ENCODE measurements at regions not wholly inside any gene's neighbourhood (a gene's known extent, or its start where the extent isn't known, plus 50 kb on each side); places are given as distances from the start of the nearest gene placed in this dataset.

- TF ChIP-seq CTCF (IDR thresholded peaks at IDR 0.05) (no peak), POLR2A (IDR thresholded peaks at IDR 0.05) (no peak)
Observed at GRCh38 chr14:65800694-65801093, 388.2 kb downstream of the FUT8 start.
